ENCODE measurements at regions not wholly inside any gene's neighbourhood (a gene's known extent, or its start where the extent isn't known, plus 50 kb on each side); places are given as distances from the start of the nearest gene placed in this dataset.
"Not testable (repeated sequence)": the region's sequence is repeated elsewhere in the genome, so short reads cannot be mapped to it uniquely, and the experiment has no call there.

DNA sequence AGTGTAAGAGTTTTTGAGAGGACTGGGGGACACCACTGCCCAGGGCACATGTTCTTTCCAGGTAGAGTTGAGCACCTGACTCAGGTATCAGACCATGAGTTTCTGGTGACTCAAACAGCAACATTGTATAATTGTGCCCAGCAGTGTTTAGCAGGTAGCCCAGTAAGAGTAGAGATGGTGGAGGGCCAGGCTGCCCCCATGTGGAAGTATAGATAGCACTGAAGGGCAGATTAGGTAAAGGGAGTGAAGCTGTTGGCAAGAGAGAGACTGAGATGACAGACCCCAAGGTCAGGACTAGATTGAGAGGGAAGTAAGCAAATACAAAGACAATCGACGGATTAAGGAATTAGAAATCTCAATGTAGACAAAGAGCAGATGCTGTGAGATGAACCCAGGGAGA is 74.6 kb downstream of the TRIM42 start:
- no peak for DNase-seq

DNA sequence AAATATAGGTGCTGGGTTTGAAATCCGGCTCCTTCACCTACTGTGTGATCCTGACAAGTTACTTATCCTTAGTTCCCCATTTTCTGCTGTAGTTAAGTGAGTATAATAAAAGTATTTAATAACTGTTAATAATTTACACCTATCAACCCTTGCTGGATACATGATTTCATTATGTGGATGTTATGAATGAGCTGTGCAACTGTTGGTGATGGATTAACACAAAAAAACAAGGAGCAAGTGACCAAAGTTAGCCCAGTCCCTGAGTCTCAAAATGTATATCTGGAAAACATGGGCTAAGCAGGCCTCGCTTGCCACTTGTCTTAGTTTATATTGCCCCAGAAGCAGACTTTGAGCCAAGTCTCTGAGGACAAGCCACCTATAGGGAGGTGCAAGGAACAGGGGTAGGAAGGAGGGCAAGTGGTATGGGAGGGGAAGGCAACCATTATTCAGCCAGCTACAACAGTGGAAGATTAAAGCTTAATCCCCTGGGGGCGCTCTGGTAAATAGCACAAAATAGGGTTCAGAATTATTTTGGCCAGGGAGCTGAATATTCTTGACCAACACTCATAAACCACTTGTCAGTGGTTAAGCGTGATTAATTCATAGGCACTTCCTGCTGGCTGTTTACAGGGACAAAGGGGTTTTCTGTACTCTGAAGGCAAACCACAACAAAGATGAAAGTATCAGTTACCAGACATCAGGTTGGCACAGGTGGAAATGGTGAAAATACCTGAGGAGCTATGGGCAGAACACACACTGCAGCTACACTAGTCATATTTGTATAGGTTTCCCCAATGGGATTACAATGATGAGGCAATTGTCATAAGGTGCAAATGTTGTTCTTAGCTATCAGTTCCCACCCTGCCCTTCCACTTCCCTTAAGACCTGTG is 76.2 kb downstream of the TRIM42 start:
- peak; percentile 32 for DNase-seq

DNA sequence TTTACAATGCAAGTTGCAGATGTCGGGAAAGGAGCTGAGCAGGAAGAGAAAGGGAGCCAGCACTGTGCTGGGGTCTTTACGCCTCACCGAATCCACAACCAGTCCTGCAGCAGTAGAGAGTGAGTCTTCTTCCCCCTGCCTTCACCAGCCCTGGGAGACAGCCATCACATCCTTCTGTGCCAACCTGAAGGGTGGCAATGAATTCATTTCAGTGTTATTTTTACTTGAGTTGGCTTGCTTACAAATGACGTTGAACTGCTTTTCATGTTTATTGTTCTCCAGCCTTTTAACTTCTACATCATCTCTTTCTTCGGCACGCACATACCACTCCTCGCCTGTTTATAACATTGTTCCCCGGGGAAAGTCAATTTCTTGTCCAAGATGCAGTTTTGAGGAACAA is 77.1 kb downstream of the TRIM42 start:
- no peak for DNase-seq

DNA sequence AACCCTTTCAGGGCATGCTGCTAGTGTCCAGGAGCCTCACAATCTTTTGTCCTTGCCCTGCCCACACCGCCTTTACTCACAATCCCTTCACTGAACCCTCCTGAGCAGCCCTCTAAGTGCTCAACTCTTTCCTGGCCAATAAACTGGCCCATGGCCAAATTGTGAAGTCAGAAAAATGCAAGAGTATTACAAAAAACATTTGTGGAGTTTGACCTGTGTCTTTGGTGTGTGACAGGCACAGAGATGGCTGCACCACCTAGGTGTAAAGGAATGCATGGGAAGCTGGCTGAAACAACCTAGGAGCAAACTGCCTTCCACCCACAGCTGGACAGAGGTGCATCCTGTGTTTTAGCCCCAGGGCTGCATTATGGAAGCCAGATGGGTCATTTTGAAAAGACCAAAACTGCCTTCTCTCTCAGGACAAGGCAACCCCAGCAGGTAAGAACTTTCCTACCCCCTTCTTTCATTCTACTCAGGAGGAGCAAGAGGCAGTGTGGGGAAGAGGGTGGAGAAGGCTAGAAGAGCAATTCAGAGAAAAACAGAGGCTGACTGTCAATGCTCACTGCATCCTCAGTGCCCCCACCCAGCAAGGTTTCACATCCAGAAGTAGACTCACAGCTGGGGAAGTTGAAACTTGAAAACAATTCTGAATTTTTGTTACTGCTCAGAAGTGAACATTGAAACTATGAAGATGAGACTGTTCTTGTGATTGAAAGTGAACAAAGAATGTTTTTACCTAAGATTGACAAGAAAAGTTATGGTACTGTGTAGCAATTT is 78.6 kb downstream of the TRIM42 start:
- DNase-seq: no peak

DNA sequence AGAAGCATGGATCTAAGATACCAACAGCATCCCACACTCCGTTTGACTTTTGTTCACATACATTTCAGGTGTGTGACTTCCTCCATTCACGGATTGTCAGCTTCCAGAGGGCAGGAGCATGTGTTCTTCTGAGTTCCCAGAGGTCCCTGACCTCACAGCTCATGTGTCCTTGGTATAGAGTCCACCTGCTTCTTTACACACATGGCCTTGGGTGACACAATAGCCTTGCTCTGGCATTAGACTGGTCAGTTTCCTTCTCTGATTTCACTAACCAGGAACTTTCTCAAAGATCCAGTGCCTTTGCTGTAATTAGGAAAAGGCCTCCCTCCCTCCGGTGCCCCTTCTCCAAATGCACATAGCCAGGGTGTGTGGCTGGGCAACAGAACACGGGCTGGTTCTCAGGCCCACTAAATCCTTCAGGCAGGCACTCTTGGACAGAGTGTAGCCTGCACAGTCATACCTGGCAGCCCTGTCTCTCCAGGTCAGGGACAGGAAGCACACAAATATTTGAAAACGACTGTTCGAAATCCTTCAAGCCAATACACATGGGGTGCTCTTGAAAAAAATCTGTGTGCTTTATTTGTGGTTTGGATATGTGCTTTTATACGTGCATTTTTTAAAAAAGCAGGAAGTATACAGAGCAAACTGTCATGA is 81.1 kb downstream of the TRIM42 start:
- no peak for DNase-seq

DNA sequence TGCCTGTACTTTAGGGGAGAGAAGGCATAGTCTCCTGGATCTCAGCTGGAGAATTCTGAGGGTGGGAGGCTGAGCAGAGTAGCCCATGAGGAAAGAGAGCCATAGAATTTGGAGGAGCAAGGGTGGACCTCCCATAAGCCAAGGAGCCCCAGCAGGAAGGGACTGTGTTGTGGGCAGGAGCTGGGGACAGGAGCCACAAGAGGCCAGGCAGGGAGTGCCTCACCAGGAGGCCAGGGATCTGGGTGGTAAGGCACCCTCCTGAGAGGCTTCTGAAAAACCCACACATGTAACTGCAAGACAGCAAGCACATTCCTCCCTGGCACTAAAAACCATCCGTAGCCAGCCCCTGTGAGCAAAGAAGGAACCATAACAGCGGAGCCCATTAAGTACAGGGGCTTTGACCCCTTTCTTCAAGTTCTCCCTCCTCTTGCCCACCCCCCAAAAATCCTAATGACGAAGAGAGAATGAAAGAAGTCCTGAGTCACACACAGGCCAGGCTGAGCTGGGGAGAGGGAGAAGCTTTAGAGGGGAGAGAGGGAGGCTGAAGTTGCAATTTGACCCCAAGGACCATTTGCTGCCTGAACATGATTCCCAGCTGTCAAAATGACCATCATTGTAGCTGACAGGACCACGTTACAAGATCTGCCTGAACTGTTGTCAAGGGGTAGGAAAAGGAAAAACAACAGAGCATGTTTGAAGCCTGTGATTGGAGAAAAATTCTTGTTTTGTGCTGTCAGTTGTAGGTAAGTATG is 82.6 kb downstream of the TRIM42 start:
- no peak for DNase-seq

DNA sequence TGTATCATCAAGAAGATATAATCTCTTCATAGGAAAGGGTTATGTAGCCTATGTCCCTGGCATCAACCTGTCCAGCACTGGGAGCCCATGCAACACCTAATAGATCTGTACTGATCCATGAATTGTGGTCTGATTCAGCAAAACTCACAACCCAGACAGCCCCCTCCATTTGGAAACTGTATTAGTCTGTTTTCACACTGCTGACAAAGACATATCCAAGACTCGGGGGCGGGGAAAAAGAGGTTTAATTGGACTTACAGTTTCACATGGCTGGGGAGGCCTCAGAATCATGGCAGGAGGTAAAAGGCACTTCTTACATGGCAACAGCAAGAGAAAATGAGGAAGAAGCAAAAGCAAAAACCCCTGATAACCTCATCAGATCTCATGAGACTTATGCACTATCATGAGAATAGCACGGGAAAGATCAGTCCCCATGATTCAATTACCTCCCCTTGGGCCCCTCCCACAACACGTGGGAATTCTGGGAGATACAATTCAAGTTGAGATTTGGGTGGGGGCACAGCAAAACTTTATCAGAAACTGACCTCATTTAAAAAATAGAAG is 83.3 kb downstream of the TRIM42 start:
- DNase-seq: no peak

DNA sequence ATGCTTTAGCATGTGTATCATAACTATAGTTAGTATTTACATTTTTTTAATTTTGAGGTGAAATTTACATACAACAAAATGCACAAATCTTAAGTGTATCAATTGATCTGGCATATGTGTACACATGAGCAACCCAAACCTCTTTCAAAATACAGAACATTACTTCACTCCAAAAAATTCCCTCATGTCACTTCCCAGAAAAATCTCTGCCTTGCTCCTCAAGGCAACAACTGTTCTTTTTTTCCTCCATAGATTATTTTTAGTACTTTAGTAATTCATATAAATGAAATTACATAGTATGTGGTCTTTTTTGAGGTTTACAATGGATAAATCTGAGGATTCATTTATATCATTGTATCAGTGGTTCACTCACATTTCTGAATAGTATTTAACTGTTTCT is 84.9 kb downstream of the TRIM42 start:
- DNase-seq: no peak

DNA sequence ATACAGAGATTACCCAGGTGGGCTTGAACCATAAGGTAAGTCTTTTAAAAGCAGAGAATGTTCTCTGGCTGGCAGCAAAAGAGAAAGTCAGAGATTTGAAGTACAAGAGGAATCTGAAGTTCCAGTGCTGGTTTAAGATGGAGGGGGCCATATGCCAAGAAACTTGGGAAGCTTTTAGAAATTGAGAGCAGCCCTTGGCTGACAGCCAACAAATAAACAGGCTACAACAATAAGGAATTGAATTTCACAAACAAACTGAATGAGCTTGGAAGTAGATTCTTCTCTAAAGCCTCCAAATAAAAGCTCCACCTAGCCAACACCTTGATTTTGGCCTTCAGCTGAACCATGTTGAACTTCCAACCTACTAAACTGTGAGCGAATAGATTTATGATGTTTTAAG is 85.7 kb downstream of the TRIM42 start:
- peak; percentile 77 for DNase-seq

DNA sequence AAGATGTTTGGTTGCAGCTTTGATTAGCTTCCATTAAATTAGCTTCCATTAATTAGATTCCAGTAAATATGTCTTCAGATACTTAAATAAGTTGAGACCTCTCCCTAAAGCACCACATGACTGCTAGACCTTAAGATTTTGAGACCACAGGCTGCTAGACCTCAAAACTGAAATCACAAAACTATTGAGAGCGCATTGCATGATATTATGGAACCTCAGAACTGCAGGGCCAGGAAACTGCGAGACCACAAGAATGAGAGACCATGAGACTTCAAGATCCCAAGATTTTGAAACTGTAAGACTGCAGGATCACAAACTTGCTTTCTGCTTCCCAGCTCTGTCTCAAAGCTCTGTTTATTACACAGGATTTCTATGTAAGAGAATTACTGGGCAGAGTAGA is 87.4 kb downstream of the TRIM42 start:
- no peak for DNase-seq

DNA sequence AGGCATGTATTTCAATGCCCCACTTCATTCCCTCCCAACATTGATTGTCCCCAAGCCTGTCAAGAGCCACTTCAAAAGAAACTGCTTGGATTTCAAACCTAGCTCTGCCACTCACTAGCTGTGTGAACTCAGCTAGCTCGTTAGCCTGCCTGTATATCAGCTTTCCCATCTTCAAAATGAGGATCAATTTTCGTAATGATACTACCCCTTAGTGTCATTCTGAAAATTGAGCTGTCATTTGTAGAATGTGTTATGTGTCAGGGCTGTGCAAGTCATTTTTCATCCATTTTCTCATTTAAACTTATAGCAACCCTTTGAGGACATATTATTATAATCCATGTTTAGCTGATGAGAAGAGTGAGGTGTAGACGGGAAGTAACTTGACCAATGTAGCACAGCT is 88.6 kb downstream of the TRIM42 start:
- DNase-seq: no peak

DNA sequence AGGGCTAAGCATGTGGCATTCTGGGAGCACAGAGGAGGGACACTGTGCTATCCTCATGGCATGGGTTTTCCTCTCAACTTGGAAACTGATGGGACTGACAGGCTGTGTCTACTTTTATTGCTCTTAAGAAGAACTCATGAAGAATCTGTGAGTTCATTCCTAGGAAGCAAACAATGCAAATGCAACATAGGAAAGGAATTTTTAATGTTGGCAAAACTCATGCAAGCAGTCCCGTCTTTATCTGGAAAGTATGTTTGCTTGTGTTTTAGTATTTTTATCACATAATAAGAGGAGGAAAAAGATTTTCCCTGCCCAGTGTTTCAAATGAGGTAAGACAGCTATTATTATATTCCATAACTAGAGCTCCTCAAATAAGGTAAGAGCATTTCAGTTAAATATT is 89.7 kb downstream of the TRIM42 start:
- DNase-seq: no peak

DNA sequence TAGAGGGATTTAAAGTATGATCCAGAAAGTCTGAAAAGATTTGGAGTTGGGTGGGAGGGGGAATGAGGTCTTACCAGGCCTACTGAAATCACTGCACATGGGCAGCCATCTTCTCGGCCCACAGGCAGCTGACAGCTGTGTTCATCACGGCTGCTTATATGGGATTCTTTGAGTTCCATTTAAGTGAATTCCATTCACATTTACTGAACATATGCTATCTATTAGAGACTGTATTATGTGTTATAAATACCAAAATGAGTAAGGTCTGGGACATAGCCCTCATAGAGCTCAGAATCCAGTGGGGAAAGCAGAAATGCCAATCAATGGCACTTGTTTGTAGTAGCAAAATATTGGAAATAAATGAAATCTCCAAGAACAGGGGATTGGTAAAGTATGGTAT is 91.1 kb downstream of the TRIM42 start:
- no peak for DNase-seq

DNA sequence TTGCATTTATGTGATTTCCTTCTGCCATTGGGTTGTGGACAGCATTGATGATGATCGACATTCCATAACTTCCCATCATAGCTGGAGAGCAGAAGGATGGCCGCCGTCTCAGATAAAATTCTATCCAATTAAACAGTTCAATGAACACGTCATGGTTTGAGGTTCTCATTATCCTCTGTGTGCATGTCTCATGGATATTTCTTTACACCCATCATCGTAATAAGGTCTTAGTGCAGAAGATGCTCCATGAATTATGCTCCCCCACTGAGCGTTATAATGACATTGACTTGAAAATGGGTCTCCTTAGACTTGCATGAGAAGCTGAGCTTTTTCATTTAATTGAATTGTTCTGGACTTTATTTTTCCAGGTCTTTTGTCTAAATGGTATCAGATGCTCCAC is 92.1 kb downstream of the TRIM42 start:
- no peak for DNase-seq

DNA sequence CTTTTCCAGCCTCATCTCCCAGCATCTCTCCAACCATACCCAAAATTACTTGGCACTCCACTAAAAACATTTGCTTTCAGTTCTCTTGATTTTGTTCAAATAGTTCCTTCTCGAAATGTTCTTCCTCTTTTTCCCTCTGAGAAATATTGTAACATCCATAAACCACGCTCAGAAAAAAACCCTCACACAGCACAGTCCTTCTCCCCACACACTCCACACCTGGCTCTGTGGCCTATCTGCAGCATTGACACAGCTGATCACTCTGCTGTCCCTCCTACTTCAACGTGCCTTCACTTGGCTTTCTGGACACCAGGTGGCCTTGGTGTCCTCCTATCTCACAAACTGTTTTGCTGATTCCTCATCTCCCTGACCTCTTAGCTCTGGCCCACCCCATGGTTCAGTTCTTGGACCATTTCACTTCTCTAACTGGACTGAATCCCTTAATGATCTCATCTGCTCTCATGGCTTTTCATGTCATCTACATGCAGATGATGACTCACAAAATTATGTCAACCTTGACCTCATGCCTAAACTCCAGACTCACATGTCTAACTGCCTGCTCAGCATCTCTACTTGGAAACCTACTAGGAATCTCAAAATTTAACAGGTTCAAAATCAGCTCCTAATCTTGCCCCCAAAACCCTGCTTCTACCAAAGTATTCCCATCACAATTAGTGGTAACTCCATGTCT is 93.3 kb downstream of the TRIM42 start:
- no peak for DNase-seq

DNA sequence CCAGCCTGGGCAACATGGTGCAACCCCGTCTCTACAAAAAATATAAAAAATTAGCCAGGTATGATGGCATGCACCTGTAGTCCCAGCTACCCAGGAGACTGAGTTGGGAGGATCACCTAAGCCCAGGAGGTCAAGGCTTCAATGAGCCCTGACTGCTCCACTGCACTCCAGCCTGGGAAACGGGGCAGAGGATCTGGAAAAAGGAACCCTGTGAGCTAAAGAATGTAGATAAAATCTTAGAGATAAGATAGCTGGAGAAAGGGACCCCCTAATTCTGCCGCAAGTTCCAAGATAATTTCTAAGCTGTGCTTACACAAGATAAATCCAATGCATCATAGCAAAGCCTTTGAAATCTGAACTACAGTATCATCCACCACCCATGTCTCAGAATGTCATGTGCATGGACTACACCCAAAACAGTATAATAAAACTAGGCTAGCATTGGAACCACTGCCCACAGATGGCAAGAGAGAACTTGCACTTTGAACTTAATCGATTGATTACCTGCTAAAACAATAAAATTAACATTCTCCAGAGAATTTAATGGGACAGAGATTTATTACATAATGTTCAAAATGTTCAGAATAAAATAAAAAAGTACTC is 99.9 kb downstream of the TRIM42 start:
- no peak for DNase-seq

DNA sequence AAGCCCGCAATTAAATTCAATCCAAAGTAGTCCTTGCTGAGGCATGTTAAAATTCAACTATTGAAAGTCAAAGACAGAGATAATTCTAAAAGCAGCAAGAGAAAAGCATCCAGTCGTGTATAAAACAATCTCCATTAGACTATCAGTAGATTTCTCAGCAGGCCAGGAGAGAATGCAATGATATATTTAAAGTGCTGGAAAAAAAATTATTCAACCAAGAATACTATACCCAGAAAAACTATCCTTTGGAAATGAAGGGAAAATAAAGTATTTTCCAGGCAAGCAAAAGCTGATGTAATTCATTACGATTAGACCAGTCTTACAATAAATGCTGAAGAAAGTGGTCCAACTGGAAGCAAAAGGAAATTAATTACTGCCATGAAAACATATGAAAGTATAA is 113.5 kb downstream of the TRIM42 start:
- no peak for DNase-seq

DNA sequence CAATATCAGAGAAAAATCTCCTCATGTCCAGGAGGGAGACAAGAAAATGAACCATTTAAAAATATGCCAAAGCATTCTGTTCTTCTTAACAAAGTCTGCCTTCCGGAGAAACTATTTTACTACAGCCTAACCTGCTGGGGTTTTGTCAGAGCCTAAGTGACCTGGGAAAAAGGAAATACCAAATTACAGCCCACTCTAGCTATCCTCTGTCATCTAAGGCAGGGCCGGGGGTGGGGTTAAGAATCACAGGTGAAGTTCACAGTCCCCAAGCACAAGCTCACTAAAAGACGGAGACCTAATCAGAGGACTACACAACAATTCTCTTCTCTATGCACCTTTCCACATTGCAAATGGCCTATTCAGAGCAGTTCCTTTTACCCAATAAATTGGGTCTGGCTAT is 116.6 kb downstream of the TRIM42 start:
- DNase-seq: no peak

DNA sequence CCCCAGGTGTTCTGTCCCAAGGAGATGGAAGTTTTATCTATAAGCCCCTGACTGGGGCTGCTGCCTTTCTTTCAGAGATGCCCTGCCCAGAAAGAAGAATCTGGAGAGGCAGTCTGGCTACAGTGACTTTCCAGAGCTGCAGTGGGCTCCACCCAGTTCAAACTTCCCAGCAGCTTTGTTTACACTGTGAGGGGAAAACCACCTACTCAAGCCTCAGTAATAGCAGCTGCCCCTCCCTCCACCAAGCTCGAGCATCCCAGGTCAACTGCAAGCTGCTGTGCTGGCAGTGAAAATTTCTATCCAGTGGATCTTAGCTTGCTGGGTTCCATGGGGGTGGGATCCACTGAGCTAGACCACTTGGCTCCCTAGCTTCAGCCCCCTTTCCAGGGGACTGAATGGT is 125.0 kb downstream of the TRIM42 start:
- DNase-seq: not testable (repeated sequence)

DNA sequence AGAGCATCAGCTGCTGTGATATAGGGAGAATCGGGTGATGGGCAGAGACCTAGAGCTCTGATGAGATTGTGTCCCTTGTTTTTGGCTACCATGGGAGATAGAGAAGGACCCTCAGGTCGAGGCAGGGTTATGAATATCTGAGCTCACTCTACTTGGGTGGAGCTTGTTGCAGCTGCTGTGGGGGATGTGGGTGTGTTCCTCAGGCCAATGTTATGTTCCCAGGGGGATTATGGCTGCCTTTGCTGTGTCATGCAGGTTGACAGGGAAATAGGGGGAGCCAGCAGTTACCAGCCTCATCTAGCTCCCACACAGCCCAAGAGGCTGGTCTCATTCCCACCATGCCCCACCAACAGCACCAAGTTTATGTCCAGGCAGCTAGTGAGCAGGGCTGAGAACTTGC is 131.5 kb downstream of the TRIM42 start:
- no peak for DNase-seq

DNA sequence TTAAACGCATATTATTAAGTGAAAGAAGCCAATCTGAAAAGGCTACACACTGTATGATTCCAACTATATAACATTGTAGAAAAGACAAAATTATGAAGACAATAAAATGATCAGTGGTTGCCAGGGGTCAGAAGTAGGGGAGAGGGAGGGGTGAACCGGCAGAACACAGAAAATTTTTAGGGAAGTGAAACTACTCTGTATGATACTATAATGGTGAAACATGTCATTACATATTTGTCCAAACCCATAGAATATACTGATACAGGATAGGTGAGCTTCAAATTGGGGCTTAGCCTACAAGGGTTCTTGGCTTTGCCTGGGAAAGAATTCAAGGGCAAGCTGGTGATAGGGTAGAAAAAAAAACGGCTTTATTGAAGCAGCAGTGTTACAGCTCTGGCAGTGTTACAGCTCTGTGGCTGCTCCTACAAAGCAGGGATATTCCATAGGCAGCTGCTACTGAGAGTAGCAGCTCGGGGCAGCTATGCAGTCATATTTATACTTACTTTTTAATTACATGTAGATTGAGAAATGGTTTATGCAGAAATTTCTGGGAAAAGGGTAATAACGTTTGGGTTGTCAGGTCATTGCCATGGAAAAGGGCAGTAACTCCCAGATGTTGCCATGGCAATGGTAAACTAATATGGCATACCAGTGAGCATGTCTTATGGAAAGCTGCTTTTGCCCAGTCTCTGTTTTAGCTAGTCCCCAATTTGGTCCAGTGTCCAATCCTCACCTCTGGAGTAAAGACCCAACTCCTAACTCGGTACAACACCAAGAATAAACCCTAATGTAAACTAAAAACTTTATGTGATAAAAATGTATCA is 125.1 kb upstream of the SLC25A36 start:
- DNase-seq: no peak
